ENCODE measurements at regions not wholly inside any gene's neighbourhood (a gene's known extent, or its start where the extent isn't known, plus 50 kb on each side); places are given as distances from the start of the nearest gene placed in this dataset.

GRCh38 chr16:80097098-80097497 lies 443.7 kb upstream of the DYNLRB2 start:
- DNase-seq (ENCODE audit: low spot score) = no peak
- H3K4me3 Mint-ChIP-seq = no peak overlapping the region
- peaks cover 8% of the 10 kb centered on the region for H3K36me3 Mint-ChIP-seq
- H3K4me1 Mint-ChIP-seq = peaks cover 12% of the 10 kb centered on the region
- ChIA-PET CTCF (no interaction called here), POLR2A (no interaction called here)
- no peak for ATAC-seq
- no peaks in the 10 kb centered on the region for H3K27me3 Mint-ChIP-seq (ENCODE audit: low read depth)
- H3K27ac Mint-ChIP-seq = no peak overlapping the region
- H3K9me3 Mint-ChIP-seq = peaks cover 31% of the 10 kb centered on the region
- TF ChIP-seq CREM (CRISPR knock-in tag; IDR thresholded peaks at IDR 0.05) = no peak
- TF ChIP-seq, protein P1, sequence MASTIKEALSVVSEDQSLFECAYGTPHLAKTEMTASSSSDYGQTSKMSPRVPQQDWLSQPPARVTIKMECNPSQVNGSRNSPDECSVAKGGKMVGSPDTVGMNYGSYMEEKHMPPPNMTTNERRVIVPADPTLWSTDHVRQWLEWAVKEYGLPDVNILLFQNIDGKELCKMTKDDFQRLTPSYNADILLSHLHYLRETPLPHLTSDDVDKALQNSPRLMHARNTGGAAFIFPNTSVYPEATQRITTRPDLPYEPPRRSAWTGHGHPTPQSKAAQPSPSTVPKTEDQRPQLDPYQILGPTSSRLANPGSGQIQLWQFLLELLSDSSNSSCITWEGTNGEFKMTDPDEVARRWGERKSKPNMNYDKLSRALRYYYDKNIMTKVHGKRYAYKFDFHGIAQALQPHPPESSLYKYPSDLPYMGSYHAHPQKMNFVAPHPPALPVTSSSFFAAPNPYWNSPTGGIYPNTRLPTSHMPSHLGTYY (CRISPR knock-in tag; IDR thresholded peaks at IDR 0.05) = no peak
- TF ChIP-seq ATF1 (CRISPR knock-in tag; IDR thresholded peaks at IDR 0.05) = no peak
- TF ChIP-seq, protein P2, sequence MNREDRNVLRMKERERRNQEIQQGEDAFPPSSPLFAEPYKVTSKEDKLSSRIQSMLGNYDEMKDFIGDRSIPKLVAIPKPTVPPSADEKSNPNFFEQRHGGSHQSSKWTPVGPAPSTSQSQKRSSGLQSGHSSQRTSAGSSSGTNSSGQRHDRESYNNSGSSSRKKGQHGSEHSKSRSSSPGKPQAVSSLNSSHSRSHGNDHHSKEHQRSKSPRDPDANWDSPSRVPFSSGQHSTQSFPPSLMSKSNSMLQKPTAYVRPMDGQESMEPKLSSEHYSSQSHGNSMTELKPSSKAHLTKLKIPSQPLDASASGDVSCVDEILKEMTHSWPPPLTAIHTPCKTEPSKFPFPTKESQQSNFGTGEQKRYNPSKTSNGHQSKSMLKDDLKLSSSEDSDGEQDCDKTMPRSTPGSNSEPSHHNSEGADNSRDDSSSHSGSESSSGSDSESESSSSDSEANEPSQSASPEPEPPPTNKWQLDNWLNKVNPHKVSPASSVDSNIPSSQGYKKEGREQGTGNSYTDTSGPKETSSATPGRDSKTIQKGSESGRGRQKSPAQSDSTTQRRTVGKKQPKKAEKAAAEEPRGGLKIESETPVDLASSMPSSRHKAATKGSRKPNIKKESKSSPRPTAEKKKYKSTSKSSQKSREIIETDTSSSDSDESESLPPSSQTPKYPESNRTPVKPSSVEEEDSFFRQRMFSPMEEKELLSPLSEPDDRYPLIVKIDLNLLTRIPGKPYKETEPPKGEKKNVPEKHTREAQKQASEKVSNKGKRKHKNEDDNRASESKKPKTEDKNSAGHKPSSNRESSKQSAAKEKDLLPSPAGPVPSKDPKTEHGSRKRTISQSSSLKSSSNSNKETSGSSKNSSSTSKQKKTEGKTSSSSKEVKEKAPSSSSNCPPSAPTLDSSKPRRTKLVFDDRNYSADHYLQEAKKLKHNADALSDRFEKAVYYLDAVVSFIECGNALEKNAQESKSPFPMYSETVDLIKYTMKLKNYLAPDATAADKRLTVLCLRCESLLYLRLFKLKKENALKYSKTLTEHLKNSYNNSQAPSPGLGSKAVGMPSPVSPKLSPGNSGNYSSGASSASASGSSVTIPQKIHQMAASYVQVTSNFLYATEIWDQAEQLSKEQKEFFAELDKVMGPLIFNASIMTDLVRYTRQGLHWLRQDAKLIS (CRISPR knock-in tag; IDR thresholded peaks at IDR 0.05; ENCODE audit: borderline replicate concordance) = no peak
- TF ChIP-seq FOXK1 (CRISPR knock-in tag; IDR thresholded peaks at IDR 0.05) = no peak
- no peak for TF ChIP-seq ETV6 (CRISPR knock-in tag; IDR thresholded peaks at IDR 0.05)
- TF ChIP-seq ELF4 (CRISPR knock-in tag; IDR thresholded peaks at IDR 0.05; ENCODE audit: low read depth) = no peak
- TF ChIP-seq, protein P3, sequence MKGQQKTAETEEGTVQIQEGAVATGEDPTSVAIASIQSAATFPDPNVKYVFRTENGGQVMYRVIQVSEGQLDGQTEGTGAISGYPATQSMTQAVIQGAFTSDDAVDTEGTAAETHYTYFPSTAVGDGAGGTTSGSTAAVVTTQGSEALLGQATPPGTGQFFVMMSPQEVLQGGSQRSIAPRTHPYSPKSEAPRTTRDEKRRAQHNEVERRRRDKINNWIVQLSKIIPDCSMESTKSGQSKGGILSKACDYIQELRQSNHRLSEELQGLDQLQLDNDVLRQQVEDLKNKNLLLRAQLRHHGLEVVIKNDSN (CRISPR knock-in tag; IDR thresholded peaks at IDR 0.05) = no peak
- no peak for TF ChIP-seq ZBTB21 (CRISPR knock-in tag; IDR thresholded peaks at IDR 0.05; ENCODE audit: borderline replicate concordance)

DNA sequence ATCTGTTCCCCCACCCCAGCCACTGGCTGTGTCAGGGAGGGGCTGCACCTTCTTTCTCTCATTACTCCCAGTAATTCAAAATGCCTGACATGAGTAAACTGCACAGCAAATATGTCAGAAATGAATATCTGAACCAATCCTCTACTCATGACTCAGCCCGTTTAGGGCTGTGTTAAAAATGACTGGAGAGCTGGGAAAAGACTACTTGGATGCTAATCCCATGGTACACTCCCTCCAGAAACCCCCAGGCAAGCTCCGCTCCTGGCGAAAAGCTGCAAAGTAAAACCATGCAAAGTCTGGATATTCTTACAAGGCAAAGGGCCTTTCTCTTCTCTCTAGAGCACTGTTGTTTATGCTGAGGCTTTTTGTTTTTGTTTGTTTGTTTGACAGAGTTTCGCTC lies 448.1 kb upstream of the DYNLRB2 start:
- Mint-ChIP-seq H3K9me3 (peaks cover 15% of the 10 kb centered on the region), H3K27me3 (ENCODE audit: low read depth) (no peaks in the 10 kb centered on the region), H3K4me3 (no peak overlapping the region), H3K36me3 (peaks cover 8% of the 10 kb centered on the region), H3K4me1 (peaks cover 12% of the 10 kb centered on the region), H3K27ac (no peak overlapping the region)
- DNase-seq (ENCODE audit: low spot score) (no peak), ATAC-seq (no peak)
- ChIA-PET POLR2A (no interaction called here), CTCF (no interaction called here)
- TF ChIP-seq ZNF232 (CRISPR knock-in tag; IDR thresholded peaks at IDR 0.05) (no peak), RELA (CRISPR knock-in tag; IDR thresholded peaks at IDR 0.05; ENCODE audit: borderline replicate concordance) (no peak), ZNF219 (CRISPR knock-in tag; IDR thresholded peaks at IDR 0.05; ENCODE audit: borderline replicate concordance) (no peak), GABPB1 (CRISPR knock-in tag; IDR thresholded peaks at IDR 0.05) (no peak), ZNF281 (CRISPR knock-in tag; IDR thresholded peaks at IDR 0.05) (no peak), ZNF121 (CRISPR knock-in tag; IDR thresholded peaks at IDR 0.05) (no peak), ZBTB21 (CRISPR knock-in tag; IDR thresholded peaks at IDR 0.05; ENCODE audit: borderline replicate concordance) (no peak), FOXP1 (CRISPR knock-in tag; IDR thresholded peaks at IDR 0.05; ENCODE audit: borderline replicate concordance) (no peak), ETV6 (CRISPR knock-in tag; IDR thresholded peaks at IDR 0.05) (no peak), CDX4 (CRISPR knock-in tag; IDR thresholded peaks at IDR 0.05; ENCODE audit: borderline replicate concordance) (no peak), OVOL2 (CRISPR knock-in tag; IDR thresholded peaks at IDR 0.05; ENCODE audit: borderline replicate concordance) (no peak)
- TF ChIP-seq, protein P4, sequence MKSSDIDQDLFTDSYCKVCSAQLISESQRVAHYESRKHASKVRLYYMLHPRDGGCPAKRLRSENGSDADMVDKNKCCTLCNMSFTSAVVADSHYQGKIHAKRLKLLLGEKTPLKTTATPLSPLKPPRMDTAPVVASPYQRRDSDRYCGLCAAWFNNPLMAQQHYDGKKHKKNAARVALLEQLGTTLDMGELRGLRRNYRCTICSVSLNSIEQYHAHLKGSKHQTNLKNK (CRISPR knock-in tag; IDR thresholded peaks at IDR 0.05) = no peak
- TF ChIP-seq, protein P5, sequence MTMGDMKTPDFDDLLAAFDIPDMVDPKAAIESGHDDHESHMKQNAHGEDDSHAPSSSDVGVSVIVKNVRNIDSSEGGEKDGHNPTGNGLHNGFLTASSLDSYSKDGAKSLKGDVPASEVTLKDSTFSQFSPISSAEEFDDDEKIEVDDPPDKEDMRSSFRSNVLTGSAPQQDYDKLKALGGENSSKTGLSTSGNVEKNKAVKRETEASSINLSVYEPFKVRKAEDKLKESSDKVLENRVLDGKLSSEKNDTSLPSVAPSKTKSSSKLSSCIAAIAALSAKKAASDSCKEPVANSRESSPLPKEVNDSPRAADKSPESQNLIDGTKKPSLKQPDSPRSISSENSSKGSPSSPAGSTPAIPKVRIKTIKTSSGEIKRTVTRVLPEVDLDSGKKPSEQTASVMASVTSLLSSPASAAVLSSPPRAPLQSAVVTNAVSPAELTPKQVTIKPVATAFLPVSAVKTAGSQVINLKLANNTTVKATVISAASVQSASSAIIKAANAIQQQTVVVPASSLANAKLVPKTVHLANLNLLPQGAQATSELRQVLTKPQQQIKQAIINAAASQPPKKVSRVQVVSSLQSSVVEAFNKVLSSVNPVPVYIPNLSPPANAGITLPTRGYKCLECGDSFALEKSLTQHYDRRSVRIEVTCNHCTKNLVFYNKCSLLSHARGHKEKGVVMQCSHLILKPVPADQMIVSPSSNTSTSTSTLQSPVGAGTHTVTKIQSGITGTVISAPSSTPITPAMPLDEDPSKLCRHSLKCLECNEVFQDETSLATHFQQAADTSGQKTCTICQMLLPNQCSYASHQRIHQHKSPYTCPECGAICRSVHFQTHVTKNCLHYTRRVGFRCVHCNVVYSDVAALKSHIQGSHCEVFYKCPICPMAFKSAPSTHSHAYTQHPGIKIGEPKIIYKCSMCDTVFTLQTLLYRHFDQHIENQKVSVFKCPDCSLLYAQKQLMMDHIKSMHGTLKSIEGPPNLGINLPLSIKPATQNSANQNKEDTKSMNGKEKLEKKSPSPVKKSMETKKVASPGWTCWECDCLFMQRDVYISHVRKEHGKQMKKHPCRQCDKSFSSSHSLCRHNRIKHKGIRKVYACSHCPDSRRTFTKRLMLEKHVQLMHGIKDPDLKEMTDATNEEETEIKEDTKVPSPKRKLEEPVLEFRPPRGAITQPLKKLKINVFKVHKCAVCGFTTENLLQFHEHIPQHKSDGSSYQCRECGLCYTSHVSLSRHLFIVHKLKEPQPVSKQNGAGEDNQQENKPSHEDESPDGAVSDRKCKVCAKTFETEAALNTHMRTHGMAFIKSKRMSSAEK (CRISPR knock-in tag; IDR thresholded peaks at IDR 0.05; ENCODE audit: borderline replicate concordance) = no peak
- TF ChIP-seq, protein P6, sequence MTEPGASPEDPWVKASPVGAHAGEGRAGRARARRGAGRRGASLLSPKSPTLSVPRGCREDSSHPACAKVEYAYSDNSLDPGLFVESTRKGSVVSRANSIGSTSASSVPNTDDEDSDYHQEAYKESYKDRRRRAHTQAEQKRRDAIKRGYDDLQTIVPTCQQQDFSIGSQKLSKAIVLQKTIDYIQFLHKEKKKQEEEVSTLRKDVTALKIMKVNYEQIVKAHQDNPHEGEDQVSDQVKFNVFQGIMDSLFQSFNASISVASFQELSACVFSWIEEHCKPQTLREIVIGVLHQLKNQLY (CRISPR knock-in tag; IDR thresholded peaks at IDR 0.05) = no peak

Measured in WTC11 (cell line).